ENCODE measurements at regions not wholly inside any gene's neighbourhood (a gene's known extent, or its start where the extent isn't known, plus 50 kb on each side); places are given as distances from the start of the nearest gene placed in this dataset.

- TF ChIP-seq CTCF (IDR thresholded peaks at IDR 0.05) (no peak), EP300 (IDR thresholded peaks at IDR 0.05) (no peak)
Observed at GRCh38 chr1:165010418-165011070, 346.0 kb downstream of the LMX1A start.
